Upper lobe of right lung (tissue), 1 donor: ENCODE measurements at regions not wholly inside any gene's neighbourhood (a gene's known extent, or its start where the extent isn't known, plus 50 kb on each side); places are given as distances from the start of the nearest gene placed in this dataset.

Source experiments
- ATAC-seq: fragments of 200-7000 bp; cut with Tn5 transposase; one replicate; pipeline ENCODE4 v1.9.1; 2020; ENCODE audit warnings: mild to moderate bottlenecking, moderate library complexity
- DNase-seq: peaks from one replicate; pipeline ENCODE4 v3.0.0-alpha.2; 2020
- H3K27ac ChIP-seq: fragments of 200-600 bp; one replicate; pipeline ENCODE4 v1.8.0; 2022
- H3K27me3 ChIP-seq: fragments of 200-600 bp; one replicate; pipeline ENCODE4 v1.8.0; 2022; ENCODE audit warnings: mild to moderate bottlenecking
- H3K36me3 ChIP-seq: fragments of 200-600 bp; one replicate; pipeline ENCODE4 v1.8.0; 2022
- H3K4me1 ChIP-seq: fragments of 200-600 bp; one replicate; pipeline ENCODE4 v1.8.0; 2022
- H3K4me3 ChIP-seq: fragments of 200-600 bp; one replicate; pipeline ENCODE4 v1.8.0; 2022; ENCODE audit warnings: mild to moderate bottlenecking
- H3K9me3 ChIP-seq: fragments of 200-600 bp; one replicate; pipeline ENCODE4 v1.8.0; 2022
- intact Hi-C: fragments of 100-400 bp; cut with DNase I; formaldehyde crosslinking; loops from one replicate; pipeline ENCODE4 v1.11.0; 2022
- TF ChIP-seq, protein P1 (sequence below): fragments of 200-600 bp; IDR thresholded peaks from one replicate; pipeline ENCODE4 v1.8.0; 2022; ENCODE audit warnings: antibody characterized with exemption
- donor health status: DM: no; HTN: yes; CAD: no; lungs with severe emphysema.

DNA sequence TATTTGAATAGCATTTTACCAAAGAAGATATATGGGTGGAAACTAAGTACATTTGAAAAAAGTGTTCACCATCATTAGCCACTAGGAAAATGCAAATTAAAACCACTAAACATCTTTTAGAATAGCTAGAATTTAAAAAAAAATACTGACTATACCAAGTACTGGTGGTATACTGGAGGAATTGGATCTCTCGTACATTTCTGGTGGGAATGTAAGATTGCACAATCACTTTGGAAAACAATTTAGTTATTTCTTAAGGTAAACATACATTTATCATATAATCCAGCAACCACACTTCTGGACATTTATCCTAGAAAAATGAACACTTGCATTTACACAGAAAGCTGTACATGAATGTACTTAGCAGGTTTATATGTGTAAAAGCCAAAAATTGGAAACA lies 303.5 kb downstream of the MID1IP1 start:
- intact Hi-C loops: no loop called here
- no peaks in the 10 kb centered on the region for H3K27me3 ChIP-seq
- ATAC-seq: no peak

GRCh38 chrX:39112143-39112542 lies 310.9 kb downstream of the MID1IP1 start:
- no peak overlapping the region for H3K27ac ChIP-seq
- no peaks in the 10 kb centered on the region for H3K27me3 ChIP-seq
- ATAC-seq (no peak), DNase-seq (no peak)
- H3K36me3 ChIP-seq: no peaks in the 10 kb centered on the region
- no peak overlapping the region for H3K4me3 ChIP-seq
- TF ChIP-seq, protein P1, sequence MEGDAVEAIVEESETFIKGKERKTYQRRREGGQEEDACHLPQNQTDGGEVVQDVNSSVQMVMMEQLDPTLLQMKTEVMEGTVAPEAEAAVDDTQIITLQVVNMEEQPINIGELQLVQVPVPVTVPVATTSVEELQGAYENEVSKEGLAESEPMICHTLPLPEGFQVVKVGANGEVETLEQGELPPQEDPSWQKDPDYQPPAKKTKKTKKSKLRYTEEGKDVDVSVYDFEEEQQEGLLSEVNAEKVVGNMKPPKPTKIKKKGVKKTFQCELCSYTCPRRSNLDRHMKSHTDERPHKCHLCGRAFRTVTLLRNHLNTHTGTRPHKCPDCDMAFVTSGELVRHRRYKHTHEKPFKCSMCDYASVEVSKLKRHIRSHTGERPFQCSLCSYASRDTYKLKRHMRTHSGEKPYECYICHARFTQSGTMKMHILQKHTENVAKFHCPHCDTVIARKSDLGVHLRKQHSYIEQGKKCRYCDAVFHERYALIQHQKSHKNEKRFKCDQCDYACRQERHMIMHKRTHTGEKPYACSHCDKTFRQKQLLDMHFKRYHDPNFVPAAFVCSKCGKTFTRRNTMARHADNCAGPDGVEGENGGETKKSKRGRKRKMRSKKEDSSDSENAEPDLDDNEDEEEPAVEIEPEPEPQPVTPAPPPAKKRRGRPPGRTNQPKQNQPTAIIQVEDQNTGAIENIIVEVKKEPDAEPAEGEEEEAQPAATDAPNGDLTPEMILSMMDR: no peak
- intact Hi-C loops: no loop called here
- H3K9me3 ChIP-seq: no peaks in the 10 kb centered on the region
- H3K4me1 ChIP-seq: no peaks in the 10 kb centered on the region

More for the DNA sequence above, 303.5 kb downstream of the MID1IP1 start:
- Histone ChIP-seq H3K9me3 (no peaks in the 10 kb centered on the region), H3K36me3 (no peaks in the 10 kb centered on the region), H3K4me1 (no peaks in the 10 kb centered on the region), H3K27ac (no peak overlapping the region), H3K4me3 (no peak overlapping the region)
- TF ChIP-seq, protein P1: no peak
- DNase-seq: no peak

GRCh38 chrX:39115166-39115565 lies 313.9 kb downstream of the MID1IP1 start:
- no peaks in the 10 kb centered on the region for H3K36me3 ChIP-seq
- no peaks in the 10 kb centered on the region for H3K4me1 ChIP-seq
- ATAC-seq (no peak), DNase-seq (no peak)
- no peaks in the 10 kb centered on the region for H3K27me3 ChIP-seq
- TF ChIP-seq, protein P1: no peak
- H3K9me3 ChIP-seq: no peaks in the 10 kb centered on the region
- intact Hi-C loops: no loop called here
- H3K4me3 ChIP-seq: no peak overlapping the region
- H3K27ac ChIP-seq: no peak overlapping the region

GRCh38 chrX:39117101-39117500 lies 315.8 kb downstream of the MID1IP1 start:
- no peaks in the 10 kb centered on the region for H3K9me3 ChIP-seq
- H3K4me1 ChIP-seq: no peaks in the 10 kb centered on the region
- H3K36me3 ChIP-seq: no peaks in the 10 kb centered on the region
- intact Hi-C loops: no loop called here
- H3K27ac ChIP-seq: no peak overlapping the region
- DNase-seq (no peak), ATAC-seq (no peak)
- TF ChIP-seq, protein P1: no peak
- H3K4me3 ChIP-seq: no peak overlapping the region
- H3K27me3 ChIP-seq: no peaks in the 10 kb centered on the region

- Histone ChIP-seq H3K4me1 (no peaks in the 10 kb centered on the region), H3K27ac (no peak overlapping the region), H3K36me3 (no peaks in the 10 kb centered on the region), H3K4me3 (no peak overlapping the region), H3K9me3 (no peaks in the 10 kb centered on the region), H3K27me3 (no peaks in the 10 kb centered on the region)
- intact Hi-C loops: no loop called here
- ATAC-seq: no peak
- DNase-seq: no peak
- TF ChIP-seq, protein P1: no peak
These were observed 320.6 kb downstream of the MID1IP1 start for GRCh38 chrX:39121903-39122302.

- intact Hi-C loops: no loop called here
- no peak overlapping the region for H3K27ac ChIP-seq
- no peaks in the 10 kb centered on the region for H3K36me3 ChIP-seq
- H3K4me3 ChIP-seq: no peak overlapping the region
- H3K9me3 ChIP-seq: no peaks in the 10 kb centered on the region
- DNase-seq: no peak
- no peak for ATAC-seq
- no peaks in the 10 kb centered on the region for H3K4me1 ChIP-seq
- TF ChIP-seq, protein P1: no peak
- no peaks in the 10 kb centered on the region for H3K27me3 ChIP-seq
These were observed 324.6 kb downstream of the MID1IP1 start for GRCh38 chrX:39125834-39126233.
